Duodenal mucosa (tissue), 2 donors: ENCODE measurements at regions not wholly inside any gene's neighbourhood (a gene's known extent, or its start where the extent isn't known, plus 50 kb on each side); places are given as distances from the start of the nearest gene placed in this dataset.
"Not testable (repeated sequence)": the region's sequence is repeated elsewhere in the genome, so short reads cannot be mapped to it uniquely, and the experiment has no call there.

Experiments used
- H3K27ac ChIP-seq: one replicate; pipeline ENCODE4 v1.7.0; 2013; ENCODE audit warnings: low read depth, low read length
- H3K27me3 ChIP-seq, 2 donors: one replicate each; pipeline ENCODE4 v1.7.0; 2013; ENCODE audit warnings: low read length in 2 of 2, control low read depth in 1 of 2; ENCODE audit not compliant: insufficient read depth in 2 of 2, control insufficient read depth in 1 of 2
- H3K36me3 ChIP-seq, 2 donors: one replicate each; pipeline ENCODE4 v1.7.0; 2013; ENCODE audit warnings: low read length in 2 of 2, control low read depth in 1 of 2; ENCODE audit not compliant: insufficient read depth in 2 of 2, control insufficient read depth in 1 of 2
- H3K4me1 ChIP-seq, 2 donors: one replicate each; pipeline ENCODE4 v1.7.0; 2013; ENCODE audit warnings: low read length in 2 of 2, control low read depth in 1 of 2; ENCODE audit not compliant: insufficient read depth in 2 of 2, control insufficient read depth in 1 of 2
- H3K4me3 ChIP-seq, 2 donors: one replicate each; pipeline ENCODE4 v1.7.0; 2013; ENCODE audit warnings: low read length in 2 of 2, low read depth in 1 of 2
- H3K9ac ChIP-seq, 2 donors: one replicate each; pipeline ENCODE4 v1.7.0; 2013; ENCODE audit warnings: low read length in 2 of 2, low read depth in 1 of 2
- H3K9me3 ChIP-seq, 2 donors: one replicate each; pipeline ENCODE4 v1.7.0; 2013; ENCODE audit warnings: low read length in 2 of 2, control low read depth in 1 of 2; ENCODE audit not compliant: control insufficient read depth in 1 of 2

DNA sequence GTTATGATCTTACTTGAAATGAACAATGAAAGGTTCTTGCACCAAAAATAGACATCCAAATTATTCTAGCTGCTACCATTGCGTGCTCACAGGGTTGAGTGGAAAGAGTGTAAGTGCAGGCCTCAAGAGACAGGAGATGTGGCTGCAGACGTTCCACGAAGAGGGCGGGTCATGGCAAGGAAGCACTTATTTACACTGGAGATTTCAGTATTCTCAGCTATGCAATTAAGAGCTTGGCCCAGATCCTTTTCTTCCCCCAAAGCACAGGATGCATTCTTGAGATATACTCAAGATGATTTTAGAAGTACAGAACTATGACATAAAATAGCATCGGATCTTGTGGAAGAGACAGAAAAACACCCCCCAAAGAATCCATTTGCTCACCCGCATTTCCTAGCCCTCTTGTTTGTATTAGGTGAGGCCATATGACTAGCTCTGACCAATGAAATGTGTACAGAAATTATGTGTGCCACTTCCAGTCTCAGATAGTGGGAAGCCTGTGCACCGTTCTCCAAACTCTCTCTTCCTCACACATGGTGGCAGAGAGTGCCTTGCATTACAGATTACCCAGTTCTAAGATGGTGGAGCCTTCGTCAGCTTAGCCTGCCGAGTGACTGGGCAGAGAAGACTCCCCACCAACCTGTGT, 261.4 kb downstream of the TTC8 start:
- no peaks in the 10 kb centered on the region for H3K27me3 ChIP-seq
- H3K36me3 ChIP-seq = no peaks in the 10 kb centered on the region
- H3K4me3 ChIP-seq = no peak overlapping the region
- H3K9ac ChIP-seq = no peak overlapping the region
- H3K27ac ChIP-seq = no peak overlapping the region
- H3K4me1 ChIP-seq = no peaks in the 10 kb centered on the region
- H3K9me3 ChIP-seq = no peaks in the 10 kb centered on the region

DNA sequence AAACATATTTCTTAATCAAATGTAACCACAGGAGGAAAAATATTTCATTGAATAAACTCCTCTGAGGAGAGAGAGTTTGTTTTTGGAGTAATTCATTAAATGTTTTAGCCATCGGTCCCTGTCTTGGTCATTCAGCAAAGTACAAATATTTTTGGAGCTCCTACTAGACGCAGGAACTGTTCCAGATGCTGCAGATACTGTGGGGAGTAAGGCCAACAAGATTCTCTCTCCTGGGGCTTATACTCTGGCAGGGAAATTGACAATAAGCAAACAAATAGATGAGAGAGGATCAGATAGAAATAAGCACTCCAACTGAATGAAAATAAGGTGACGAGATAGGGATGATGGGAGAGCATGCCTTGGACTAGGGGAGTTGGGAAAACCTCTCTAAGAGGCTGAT, 264.1 kb downstream of the TTC8 start:
- no peak overlapping the region for H3K27ac ChIP-seq
- H3K9me3 ChIP-seq = no peaks in the 10 kb centered on the region
- no peaks in the 10 kb centered on the region for H3K36me3 ChIP-seq
- peaks cover 0 to 5% of the 10 kb centered on the region in 2 donors for H3K4me1 ChIP-seq
- H3K4me3 ChIP-seq = no peak overlapping the region
- H3K27me3 ChIP-seq = no peaks in the 10 kb centered on the region
- no peak overlapping the region for H3K9ac ChIP-seq

DNA sequence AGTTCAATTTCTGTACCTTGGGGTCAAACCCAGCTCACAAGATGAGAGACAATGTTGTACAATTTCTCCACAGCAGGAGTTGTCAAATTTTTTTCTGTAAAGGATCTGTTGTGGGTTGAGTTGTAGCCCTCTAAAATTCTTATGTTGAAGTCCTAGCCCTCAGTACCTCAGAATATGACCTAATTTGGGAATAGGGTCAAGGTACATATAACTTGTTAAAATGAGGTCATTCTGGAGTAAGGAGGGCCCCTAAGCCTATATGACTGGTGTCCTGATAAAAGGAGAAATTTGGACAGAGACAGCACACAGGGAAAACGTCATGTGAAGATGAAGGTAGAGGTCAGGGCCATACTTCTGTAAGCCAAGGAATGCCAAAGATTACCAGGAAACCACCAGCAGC, 264.9 kb downstream of the TTC8 start:
- H3K4me3 ChIP-seq = no peak overlapping the region
- H3K27me3 ChIP-seq = no peaks in the 10 kb centered on the region
- no peaks in the 10 kb centered on the region for H3K9me3 ChIP-seq
- peaks cover 0 to 5% of the 10 kb centered on the region in 2 donors for H3K4me1 ChIP-seq
- no peak overlapping the region for H3K9ac ChIP-seq
- H3K27ac ChIP-seq = no peak overlapping the region
- H3K36me3 ChIP-seq = no peaks in the 10 kb centered on the region

GRCh38 chr14:89091781-89092180, 267.3 kb downstream of the TTC8 start:
- H3K4me1 ChIP-seq = peaks cover 0 to 5% of the 10 kb centered on the region in 2 donors
- no peaks in the 10 kb centered on the region for H3K9me3 ChIP-seq
- H3K27me3 ChIP-seq = no peaks in the 10 kb centered on the region
- no peak overlapping the region for H3K4me3 ChIP-seq
- no peak overlapping the region for H3K27ac ChIP-seq
- H3K9ac ChIP-seq = no peak overlapping the region
- H3K36me3 ChIP-seq = no peaks in the 10 kb centered on the region

DNA sequence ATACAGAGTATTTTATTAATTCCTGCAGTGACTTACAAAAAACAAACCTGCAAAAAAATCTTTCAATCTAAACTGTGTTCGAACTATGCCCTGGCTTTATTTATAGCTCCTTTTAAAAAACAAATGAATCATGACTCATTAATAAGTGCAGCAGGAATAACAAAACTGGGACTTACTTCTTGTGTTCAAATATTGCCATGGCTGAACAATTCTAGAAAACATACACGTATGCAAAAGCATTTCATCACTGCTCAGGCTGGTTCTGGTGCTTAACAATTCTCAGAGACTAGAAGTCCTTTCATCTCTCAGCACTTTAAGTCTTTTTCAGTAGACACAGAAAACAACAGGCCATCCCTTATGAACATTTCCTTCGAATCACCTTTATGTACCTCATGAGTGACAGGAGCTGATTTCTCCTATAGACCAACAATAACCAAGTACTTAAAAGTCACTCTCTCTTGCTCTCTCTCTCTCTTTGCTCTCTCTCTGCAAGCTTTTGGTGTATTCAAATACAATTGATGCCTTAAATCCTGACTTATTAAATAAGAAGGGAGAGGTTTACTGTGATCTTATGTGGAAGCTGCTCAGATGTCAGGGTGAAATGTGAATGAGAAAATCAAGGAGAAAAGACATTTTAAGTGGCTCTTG, 268.8 kb downstream of the TTC8 start:
- Histone ChIP-seq H3K4me3 (no peak overlapping the region), H3K36me3 (no peaks in the 10 kb centered on the region), H3K27ac (no peak overlapping the region), H3K4me1 (peaks cover 0 to 5% of the 10 kb centered on the region in 2 donors), H3K9me3 (no peaks in the 10 kb centered on the region), H3K9ac (no peak overlapping the region), H3K27me3 (no peaks in the 10 kb centered on the region)

DNA sequence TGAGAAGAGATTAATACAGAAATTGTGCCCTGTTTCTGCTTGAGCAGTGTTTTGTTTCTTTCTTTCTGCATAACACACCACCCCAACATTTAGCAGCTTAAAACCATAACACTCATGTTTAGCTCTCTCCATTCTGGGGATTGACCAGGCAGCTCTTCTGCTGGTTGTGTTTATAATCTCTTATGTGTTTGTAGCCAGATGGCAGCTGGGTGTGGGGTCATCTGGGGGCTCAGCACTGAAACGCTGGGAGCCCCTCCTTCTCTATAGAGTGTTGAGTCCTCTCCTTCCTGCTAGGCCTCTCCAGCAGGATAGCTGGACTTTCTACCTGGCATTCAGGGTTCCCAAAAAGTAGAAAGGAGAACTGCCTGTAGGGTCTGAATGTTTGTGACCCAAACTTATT, 270.6 kb downstream of the TTC8 start:
- no peak overlapping the region for H3K27ac ChIP-seq
- no peak overlapping the region for H3K9ac ChIP-seq
- H3K36me3 ChIP-seq = no peaks in the 10 kb centered on the region
- H3K9me3 ChIP-seq = no peaks in the 10 kb centered on the region
- H3K4me3 ChIP-seq = no peak overlapping the region
- H3K4me1 ChIP-seq = peaks cover 0 to 5% of the 10 kb centered on the region in 2 donors
- H3K27me3 ChIP-seq = no peaks in the 10 kb centered on the region

DNA sequence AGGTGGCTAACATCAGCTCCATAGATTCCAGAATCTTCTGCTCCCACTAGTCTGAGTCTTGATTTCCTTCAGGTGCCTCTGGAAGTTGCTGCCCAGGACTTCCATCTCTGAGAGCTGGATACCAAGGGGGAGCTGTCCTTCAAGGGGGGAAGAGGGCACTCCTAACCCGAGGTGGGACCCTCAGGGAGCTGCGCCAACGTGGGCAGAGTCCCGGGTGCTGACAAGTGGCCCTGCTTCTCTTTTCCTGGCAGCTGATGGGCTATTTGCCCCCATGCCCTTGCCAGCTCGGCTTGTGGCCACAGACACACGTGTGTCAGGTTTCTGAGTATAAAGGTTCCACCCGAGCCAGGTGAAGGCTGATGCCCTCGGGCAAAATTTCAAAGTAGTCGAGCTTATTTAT, 272.5 kb downstream of the TTC8 start:
- Histone ChIP-seq H3K9me3 (no peaks in the 10 kb centered on the region), H3K27me3 (no peaks in the 10 kb centered on the region), H3K27ac (no peak overlapping the region), H3K9ac (no peak overlapping the region), H3K4me3 (no peak overlapping the region), H3K4me1 (peaks cover 0 to 5% of the 10 kb centered on the region in 2 donors), H3K36me3 (no peaks in the 10 kb centered on the region)

GRCh38 chr14:89098254-89098653, 273.8 kb downstream of the TTC8 start:
- Histone ChIP-seq H3K27me3 (no peaks in the 10 kb centered on the region), H3K27ac (no peak overlapping the region), H3K4me1 (peaks cover 0 to under 1% of the 10 kb centered on the region in 2 donors)

GRCh38 chr14:89104171-89104817, 279.8 kb downstream of the TTC8 start:
- not testable (repeated sequence) for H3K4me1 ChIP-seq, H3K9me3 ChIP-seq, H3K9ac ChIP-seq, H3K27me3 ChIP-seq, H3K4me3 ChIP-seq, H3K27ac ChIP-seq, H3K36me3 ChIP-seq

More at GRCh38 chr14:89098254-89098653, 273.8 kb downstream of the TTC8 start:
- H3K4me3 ChIP-seq = no peak overlapping the region
- no peak overlapping the region for H3K9ac ChIP-seq
- no peaks in the 10 kb centered on the region for H3K9me3 ChIP-seq
- H3K36me3 ChIP-seq = no peaks in the 10 kb centered on the region

GRCh38 chr14:89104861-89105260, 280.4 kb downstream of the TTC8 start:
- not testable (repeated sequence) for H3K27ac ChIP-seq, H3K4me1 ChIP-seq, H3K36me3 ChIP-seq, H3K27me3 ChIP-seq, H3K9ac ChIP-seq, H3K4me3 ChIP-seq, H3K9me3 ChIP-seq
